ENCODE measurements at regions not wholly inside any gene's neighbourhood (a gene's known extent, or its start where the extent isn't known, plus 50 kb on each side); places are given as distances from the start of the nearest gene placed in this dataset.

GRCh38 chr2:235247001-235247400 lies 246.8 kb upstream of the AGAP1 start (continued):
- TF ChIP-seq, protein P1, sequence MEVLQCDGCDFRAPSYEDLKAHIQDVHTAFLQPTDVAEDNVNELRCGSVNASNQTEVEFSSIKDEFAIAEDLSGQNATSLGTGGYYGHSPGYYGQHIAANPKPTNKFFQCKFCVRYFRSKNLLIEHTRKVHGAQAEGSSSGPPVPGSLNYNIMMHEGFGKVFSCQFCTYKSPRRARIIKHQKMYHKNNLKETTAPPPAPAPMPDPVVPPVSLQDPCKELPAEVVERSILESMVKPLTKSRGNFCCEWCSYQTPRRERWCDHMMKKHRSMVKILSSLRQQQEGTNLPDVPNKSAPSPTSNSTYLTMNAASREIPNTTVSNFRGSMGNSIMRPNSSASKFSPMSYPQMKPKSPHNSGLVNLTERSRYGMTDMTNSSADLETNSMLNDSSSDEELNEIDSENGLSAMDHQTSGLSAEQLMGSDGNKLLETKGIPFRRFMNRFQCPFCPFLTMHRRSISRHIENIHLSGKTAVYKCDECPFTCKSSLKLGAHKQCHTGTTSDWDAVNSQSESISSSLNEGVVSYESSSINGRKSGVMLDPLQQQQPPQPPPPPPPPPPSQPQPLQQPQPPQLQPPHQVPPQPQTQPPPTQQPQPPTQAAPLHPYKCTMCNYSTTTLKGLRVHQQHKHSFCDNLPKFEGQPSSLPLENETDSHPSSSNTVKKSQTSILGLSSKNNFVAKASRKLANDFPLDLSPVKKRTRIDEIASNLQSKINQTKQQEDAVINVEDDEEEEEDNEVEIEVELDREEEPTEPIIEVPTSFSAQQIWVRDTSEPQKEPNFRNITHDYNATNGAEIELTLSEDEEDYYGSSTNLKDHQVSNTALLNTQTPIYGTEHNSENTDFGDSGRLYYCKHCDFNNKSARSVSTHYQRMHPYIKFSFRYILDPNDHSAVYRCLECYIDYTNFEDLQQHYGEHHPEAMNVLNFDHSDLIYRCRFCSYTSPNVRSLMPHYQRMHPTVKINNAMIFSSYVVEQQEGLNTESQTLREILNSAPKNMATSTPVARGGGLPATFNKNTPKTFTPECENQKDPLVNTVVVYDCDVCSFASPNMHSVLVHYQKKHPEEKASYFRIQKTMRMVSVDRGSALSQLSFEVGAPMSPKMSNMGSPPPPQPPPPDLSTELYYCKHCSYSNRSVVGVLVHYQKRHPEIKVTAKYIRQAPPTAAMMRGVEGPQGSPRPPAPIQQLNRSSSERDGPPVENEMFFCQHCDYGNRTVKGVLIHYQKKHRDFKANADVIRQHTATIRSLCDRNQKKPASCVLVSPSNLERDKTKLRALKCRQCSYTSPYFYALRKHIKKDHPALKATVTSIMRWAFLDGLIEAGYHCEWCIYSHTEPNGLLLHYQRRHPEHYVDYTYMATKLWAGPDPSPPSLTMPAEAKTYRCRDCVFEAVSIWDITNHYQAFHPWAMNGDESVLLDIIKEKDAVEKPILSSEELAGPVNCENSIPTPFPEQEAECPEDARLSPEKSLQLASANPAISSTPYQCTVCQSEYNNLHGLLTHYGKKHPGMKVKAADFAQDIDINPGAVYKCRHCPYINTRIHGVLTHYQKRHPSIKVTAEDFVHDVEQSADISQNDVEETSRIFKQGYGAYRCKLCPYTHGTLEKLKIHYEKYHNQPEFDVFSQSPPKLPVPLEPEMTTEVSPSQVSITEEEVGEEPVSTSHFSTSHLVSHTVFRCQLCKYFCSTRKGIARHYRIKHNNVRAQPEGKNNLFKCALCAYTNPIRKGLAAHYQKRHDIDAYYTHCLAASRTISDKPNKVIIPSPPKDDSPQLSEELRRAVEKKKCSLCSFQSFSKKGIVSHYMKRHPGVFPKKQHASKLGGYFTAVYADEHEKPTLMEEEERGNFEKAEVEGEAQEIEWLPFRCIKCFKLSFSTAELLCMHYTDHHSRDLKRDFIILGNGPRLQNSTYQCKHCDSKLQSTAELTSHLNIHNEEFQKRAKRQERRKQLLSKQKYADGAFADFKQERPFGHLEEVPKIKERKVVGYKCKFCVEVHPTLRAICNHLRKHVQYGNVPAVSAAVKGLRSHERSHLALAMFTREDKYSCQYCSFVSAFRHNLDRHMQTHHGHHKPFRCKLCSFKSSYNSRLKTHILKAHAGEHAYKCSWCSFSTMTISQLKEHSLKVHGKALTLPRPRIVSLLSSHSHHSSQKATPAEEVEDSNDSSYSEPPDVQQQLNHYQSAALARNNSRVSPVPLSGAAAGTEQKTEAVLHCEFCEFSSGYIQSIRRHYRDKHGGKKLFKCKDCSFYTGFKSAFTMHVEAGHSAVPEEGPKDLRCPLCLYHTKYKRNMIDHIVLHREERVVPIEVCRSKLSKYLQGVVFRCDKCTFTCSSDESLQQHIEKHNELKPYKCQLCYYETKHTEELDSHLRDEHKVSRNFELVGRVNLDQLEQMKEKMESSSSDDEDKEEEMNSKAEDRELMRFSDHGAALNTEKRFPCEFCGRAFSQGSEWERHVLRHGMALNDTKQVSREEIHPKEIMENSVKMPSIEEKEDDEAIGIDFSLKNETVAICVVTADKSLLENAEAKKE (CRISPR knock-in tag; IDR thresholded peaks at IDR 0.05), result no peak
- TF ChIP-seq, protein P2, sequence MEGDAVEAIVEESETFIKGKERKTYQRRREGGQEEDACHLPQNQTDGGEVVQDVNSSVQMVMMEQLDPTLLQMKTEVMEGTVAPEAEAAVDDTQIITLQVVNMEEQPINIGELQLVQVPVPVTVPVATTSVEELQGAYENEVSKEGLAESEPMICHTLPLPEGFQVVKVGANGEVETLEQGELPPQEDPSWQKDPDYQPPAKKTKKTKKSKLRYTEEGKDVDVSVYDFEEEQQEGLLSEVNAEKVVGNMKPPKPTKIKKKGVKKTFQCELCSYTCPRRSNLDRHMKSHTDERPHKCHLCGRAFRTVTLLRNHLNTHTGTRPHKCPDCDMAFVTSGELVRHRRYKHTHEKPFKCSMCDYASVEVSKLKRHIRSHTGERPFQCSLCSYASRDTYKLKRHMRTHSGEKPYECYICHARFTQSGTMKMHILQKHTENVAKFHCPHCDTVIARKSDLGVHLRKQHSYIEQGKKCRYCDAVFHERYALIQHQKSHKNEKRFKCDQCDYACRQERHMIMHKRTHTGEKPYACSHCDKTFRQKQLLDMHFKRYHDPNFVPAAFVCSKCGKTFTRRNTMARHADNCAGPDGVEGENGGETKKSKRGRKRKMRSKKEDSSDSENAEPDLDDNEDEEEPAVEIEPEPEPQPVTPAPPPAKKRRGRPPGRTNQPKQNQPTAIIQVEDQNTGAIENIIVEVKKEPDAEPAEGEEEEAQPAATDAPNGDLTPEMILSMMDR (conservative IDR thresholded peaks at IDR 0.05; ENCODE audit: low read depth in 2 of 2), result no peak
- no peak for TF ChIP-seq EZH2phosphoT487 (IDR thresholded peaks at IDR 0.05; ENCODE audit: unreplicated experiment)
- TF ChIP-seq CREB1 (CRISPR knock-in tag; IDR thresholded peaks at IDR 0.05; ENCODE audit: low read depth), result no peak
- no peak for TF ChIP-seq ZNF114 (CRISPR knock-in tag; IDR thresholded peaks at IDR 0.05)
- TF ChIP-seq POLR2AphosphoS5 (IDR thresholded peaks at IDR 0.05; ENCODE audit: low read depth), result no peak
- TF ChIP-seq REST (IDR thresholded peaks at IDR 0.05; ENCODE audit: unreplicated experiment), result no peak

Data from GM23338 (cell line).